NCI-H1436 treated with DMSO at 0.1 percent for 48 hours (cell line): ENCODE measurements at regions not wholly inside any gene's neighbourhood (a gene's known extent, or its start where the extent isn't known, plus 50 kb on each side); places are given as distances from the start of the nearest gene placed in this dataset.

Experiments
- DNase-seq: peaks from one replicate; lab custom pipeline; 2025; lab: John Stamatoyannopoulos, UW

GRCh38 chr1:38257374-38257773, 210.8 kb upstream of the POU3F1 start:
- DNase-seq = no peak

- DNase-seq = no peak
Observed at GRCh38 chr1:38256072-38256471, 209.5 kb upstream of the POU3F1 start.

GRCh38 chr1:38253314-38253713, 206.7 kb upstream of the POU3F1 start:
- no peak for DNase-seq

- DNase-seq = no peak
Observed at GRCh38 chr1:38250356-38250755, 203.8 kb upstream of the POU3F1 start.

GRCh38 chr1:38249001-38249400, 202.4 kb upstream of the POU3F1 start:
- DNase-seq = no peak

GRCh38 chr1:38246955-38247952, 200.7 kb upstream of the POU3F1 start:
- no peak for DNase-seq

- no peak for DNase-seq
Observed at GRCh38 chr1:38244218-38244845, 197.7 kb upstream of the POU3F1 start.

GRCh38 chr1:38243106-38243505, 196.5 kb upstream of the POU3F1 start:
- no peak for DNase-seq

GRCh38 chr1:38242506-38242905, 195.9 kb upstream of the POU3F1 start:
- no peak for DNase-seq

GRCh38 chr1:38241594-38242334, 195.2 kb upstream of the POU3F1 start:
- no peak for DNase-seq

GRCh38 chr1:38240618-38241017, 194.0 kb upstream of the POU3F1 start:
- no peak for DNase-seq

GRCh38 chr1:38239258-38239835, 192.8 kb upstream of the POU3F1 start:
- DNase-seq = no peak

- no peak for DNase-seq
Observed at GRCh38 chr1:38238294-38238693, 191.7 kb upstream of the POU3F1 start.

GRCh38 chr1:38235705-38236104, 189.1 kb upstream of the POU3F1 start:
- DNase-seq = no peak

GRCh38 chr1:38231941-38232340, 185.3 kb upstream of the POU3F1 start:
- DNase-seq = no peak

GRCh38 chr1:38228718-38229117, 182.1 kb upstream of the POU3F1 start:
- no peak for DNase-seq

GRCh38 chr1:38225745-38226144, 179.2 kb upstream of the POU3F1 start:
- DNase-seq = no peak

- DNase-seq = no peak
Observed at GRCh38 chr1:38223391-38223790, 176.8 kb upstream of the POU3F1 start.

GRCh38 chr1:38222891-38223290, 176.3 kb upstream of the POU3F1 start:
- no peak for DNase-seq

GRCh38 chr1:38221006-38221649, 174.5 kb upstream of the POU3F1 start:
- DNase-seq = no peak

- no peak for DNase-seq
Observed at GRCh38 chr1:38217316-38217715, 170.7 kb upstream of the POU3F1 start.
